COLO668 (cell line): ENCODE measurements at regions not wholly inside any gene's neighbourhood (a gene's known extent, or its start where the extent isn't known, plus 50 kb on each side); places are given as distances from the start of the nearest gene placed in this dataset.
A peak's percentile ranks its signal among the peaks of the same experiment; 100 is the strongest.
"Not testable (repeated sequence)": the region's sequence is repeated elsewhere in the genome, so short reads cannot be mapped to it uniquely, and the experiment has no call there.

Source experiments
- DNase-seq: peaks from one replicate; lab custom pipeline; 2025; ENCODE audit not compliant: unreplicated experiment; lab: John Stamatoyannopoulos, UW

DNA sequence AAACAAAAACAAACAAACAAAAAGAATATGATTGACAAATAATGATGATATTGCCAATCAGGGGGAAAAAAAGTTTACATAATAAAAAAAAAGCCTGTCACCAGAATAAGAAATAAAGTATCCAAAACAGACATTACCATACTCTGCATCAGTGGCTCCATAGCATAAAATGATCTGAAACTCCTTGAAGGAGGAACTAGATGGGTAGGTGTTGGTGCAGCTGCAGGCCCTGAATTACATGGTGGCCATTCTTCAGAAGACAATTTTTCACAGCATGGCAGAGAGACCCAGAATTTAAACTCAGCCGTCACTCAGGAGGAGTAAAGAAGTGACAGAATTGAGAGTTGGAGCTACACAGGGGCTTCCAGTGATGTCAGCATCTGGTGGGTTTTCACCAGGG, 60.2 kb downstream of the GLUL start:
- DNase-seq = no peak

DNA sequence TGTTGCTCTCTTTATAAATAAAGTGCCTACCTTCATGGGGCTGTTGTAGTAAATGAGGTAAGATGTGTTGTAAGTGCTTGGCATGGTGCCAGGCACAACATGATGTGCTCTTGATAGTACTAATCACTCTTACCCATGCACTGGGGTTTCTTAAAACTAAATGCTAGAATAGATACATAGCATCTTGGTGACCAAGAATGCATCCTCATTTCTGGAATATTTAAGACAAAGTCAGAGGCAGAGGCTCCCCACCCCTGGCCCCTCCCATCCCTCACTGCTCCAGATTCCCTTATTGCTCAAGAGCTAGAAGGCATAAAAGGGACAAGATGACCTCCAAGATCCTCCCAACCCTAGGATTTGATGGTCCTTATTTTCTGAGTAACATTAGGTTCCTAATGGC, 61.3 kb downstream of the GLUL start:
- peak; percentile 44 for DNase-seq

DNA sequence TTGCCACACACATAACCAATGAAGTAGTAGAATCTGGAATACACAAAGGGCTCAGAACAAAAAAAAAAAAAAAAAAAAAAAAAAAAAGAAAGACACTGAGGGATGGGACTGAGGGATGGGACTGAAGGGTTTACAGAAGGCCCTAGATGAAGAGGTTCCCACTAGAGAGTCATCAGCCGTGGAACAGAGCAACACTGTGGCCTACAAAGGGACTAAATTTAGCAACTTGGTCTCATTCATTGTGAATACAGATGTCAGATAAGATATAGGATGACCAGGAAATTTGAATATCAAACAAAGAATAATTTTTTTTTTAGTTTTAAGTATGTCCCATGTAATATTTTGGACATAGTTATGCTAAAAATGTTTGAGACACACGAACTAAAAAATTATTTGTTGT, 62.1 kb downstream of the GLUL start:
- no peak for DNase-seq

DNA sequence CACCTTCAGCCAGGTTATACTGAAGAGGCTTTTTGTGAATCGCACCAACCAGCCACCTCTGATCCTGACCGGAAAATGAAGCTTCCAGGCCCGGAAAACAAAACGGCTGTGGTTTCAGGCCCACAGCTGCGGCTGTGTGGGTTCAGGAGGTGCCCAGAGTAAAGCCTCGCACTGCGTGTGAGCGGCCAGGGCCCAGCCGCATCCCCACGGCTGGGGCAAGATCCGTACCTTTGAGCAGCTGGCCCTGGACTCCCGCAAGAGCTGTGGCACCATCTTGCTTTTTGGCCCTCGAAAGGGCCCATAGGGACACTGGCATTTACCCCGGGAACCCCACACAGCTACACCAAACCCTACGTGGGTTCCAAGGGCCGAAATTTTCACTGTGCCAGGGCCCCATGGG, 63.0 kb downstream of the GLUL start:
- DNase-seq = no peak

DNA sequence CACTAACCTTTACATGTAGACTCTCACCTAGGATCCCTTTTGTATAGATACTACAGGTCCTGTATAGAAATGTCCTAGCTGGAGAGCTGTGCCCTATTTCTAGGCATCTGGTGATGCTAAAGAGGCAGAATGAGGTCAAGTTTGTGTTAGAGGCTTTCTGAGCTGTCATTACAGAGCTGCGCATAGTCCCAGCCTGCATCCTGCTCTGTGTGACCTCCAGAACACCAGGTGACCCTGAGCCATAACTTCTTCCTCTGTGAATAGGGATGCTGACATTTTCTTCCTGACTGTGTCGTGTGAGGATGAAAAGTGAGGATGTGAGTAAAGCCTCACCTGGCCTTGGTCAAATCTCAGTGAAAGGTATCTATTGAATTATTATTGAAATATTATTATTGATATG, 66.3 kb downstream of the GLUL start:
- no peak for DNase-seq

DNA sequence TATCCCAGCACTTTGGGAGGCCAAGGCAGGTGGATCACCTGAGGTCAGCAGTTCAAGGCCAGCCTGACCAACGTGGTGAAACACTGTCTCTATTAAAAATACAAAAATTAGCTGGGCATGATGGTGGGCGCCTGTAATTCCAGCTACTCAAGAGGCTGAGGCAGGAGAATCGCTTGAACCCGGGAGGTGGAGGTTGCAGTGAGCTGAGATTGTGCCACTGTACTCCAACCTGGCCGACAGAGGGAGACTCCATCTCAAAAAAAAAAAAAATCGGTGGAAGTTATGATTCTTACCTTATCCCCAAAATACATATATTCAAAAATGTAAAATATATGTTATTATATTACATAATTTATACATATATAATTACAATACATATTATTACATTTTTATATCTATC, 70.1 kb downstream of the GLUL start:
- DNase-seq = not testable (repeated sequence)

DNA sequence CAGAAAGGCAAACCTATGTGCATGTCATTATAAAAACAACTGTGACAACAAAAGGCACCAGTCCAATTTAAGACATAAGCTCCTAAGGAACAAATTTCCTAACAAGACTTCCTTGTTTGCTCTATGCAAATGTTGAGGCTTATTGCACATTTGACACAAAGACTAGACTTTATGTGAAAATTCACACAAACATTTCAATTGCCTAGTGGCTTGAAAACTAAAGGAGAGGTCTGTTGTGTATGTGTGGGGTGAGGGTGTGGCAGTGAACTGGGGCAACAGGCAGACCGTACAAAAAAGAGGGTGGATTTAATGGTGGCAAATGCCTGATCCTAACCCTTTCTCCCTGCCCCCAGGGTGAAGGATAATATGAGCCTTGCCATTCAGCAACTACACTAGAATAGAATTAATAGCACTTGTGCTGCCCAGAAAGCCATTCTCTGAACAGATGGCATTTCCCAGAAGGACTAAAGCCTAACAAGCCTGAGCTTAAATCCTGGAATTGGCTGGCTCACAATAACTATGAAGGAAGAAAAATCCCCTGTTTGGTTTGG, 73.9 kb downstream of the GLUL start:
- DNase-seq = no peak

DNA sequence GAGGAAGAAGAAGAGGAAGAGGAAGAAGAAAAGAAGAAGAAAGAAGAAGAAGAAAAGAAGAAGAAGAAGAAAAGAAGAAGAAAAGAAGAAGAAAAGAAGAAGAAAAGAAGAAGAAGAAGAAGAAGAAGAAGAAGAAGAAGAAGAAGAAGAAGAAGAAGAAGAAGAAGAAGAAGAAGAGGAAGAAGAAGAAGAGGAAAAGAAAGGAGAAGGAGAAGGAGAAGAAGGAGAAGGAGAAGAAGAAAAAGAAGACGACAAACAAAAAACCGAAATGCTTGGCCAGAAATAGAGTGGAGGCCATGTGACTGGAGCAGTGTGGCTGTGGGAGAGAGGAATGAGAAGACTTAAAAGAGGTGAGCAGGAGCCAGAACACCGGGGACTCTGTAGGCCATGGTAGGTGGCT, 75.1 kb downstream of the GLUL start:
- not testable (repeated sequence) for DNase-seq

DNA sequence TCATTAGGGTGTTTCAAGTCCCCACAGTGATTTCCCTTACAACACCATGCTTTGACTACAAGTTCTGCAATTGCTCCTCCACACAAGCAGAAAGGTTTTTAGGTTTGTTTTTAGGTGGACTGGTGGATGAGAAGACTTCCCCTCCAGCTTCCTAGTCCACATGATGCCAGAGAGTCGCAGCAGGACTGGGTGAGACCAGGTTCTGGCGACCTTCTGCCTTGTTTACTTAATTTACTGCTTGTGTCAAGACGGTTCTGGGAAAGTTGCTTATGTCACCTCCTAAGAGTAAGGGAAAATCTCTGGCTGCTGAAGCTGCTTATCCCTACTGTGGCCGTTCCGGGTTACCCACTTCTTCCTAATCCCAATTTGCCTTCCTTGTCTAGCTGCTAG, 76.4 kb downstream of the GLUL start:
- no peak for DNase-seq

DNA sequence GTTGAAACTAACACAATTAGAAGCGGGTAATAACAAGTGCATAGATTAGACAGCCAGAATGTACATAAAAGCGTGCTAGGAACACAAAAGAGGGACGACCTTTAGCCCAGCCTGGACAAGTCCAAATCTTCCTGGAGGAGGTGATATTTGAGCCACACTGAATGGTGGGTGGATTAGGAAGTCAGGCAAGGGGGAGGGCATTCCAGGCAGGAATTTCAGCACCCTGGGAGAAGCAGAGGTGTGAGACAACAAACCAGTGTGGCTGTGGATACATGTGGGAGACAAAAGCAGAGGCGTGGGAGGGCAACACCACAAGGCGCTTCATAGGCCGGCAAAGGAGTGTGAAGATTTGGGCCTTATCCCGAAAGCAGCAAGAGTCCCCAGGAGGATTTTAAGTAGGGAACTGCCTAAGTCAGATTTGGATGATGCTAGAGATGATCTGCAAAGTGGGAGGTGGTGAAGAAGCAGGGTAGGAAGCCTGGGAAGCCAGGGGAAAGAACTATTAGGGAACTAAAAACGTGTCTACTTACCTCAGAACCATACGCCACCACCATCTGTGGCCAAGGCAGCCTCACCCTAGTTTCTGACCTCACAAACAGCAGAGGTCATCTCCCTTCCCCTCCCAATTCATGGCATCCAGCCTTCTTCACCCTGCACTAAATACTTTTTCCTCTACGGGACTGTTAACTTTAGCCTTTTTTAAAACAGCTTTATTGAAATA, 81.8 kb downstream of the GLUL start:
- no peak for DNase-seq

DNA sequence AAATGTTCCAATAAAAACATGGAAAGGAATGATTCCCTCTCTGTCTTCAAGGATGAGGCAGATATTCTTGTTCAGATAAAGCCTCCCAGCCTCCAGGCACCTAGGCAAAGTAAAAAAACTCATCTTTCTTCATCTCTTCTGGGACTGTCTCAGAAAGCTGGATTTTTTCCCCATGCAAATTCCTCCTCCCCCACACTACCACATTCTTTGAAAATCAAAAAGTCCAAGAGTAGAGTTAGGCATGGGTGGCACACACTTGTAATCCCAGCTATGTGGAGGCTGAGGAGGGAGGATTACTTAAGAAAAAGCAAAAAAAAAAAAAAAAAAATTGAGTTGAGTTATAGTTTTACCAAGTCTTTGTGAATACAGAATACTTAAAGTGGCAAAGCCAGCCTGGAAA, 82.8 kb downstream of the GLUL start:
- DNase-seq = no peak

DNA sequence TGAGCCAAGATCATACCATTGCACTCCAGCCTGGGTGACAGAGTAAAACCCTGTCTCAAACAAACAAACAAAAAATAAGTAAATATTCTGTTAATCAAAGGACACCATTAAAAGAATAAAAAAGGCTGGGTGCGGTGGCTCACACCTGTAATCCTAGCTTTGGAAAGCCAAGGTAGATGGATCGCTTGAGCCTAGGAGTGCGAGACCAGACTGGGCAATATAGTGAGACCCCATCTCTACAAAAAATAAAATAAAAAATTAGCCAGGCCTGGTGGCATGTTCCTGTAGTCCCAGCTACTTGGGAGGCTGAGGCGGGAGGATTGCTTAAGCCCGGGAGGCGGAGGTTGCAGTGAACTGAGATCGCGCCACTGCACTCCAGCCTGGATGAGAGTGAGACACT, 84.1 kb downstream of the GLUL start:
- not testable (repeated sequence) for DNase-seq

DNA sequence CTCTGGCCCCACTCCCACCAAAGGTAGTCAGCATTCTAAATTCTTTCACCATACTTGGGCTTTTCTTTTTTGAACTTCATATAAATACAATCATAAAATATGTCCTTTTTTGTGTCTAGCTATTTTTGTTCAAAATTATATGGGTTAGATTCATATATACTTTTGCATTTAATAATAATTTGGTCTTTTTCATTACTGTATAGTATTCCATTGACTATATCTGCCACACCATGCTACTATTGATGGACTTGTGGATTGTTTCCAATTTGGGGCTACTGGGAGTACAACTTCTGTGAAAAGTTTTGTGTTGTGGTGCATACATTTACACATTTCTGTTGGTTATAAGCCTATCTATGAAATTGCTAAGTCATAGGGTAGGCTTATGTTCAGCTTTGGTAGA, 85.7 kb downstream of the GLUL start:
- no peak for DNase-seq

DNA sequence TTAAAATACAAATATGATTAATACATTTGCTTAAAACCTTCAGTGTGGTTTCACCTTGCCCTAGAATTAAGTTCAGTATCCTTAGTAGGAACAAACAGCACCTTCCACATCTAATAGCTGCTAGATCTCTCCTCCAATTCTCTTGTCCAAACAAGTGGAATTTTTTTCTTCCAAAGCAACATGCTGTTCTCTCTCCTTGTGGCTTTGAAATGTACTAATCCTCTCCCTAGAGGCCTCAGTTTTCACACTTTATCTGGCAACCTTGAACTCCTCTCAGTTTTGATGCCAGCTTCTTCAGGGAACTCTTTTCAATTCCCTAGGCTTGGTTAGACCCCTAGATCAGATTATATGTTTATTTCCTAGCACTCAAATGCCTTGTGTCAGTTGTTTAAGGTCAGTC, 87.0 kb downstream of the GLUL start:
- no peak for DNase-seq

DNA sequence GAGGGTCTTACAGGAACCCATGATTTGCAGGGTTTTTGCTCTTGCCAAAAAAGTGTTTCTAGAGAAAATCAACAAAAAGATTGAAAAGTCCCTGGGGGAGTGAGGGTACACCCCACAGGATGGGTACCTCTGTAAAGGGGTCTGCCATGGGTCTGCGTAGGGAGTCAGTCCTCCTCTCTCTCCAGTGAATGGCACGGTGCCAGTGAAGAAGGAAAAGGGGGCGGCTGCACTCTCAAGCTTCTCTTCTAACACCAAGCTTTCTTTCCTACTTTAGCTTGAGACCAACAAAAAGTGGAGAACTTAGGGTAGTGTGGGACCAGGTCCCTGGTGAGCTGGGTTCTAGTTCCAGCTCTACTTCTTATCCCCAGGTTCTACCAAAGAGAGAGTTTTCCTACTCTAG, 87.4 kb downstream of the GLUL start:
- no peak for DNase-seq

DNA sequence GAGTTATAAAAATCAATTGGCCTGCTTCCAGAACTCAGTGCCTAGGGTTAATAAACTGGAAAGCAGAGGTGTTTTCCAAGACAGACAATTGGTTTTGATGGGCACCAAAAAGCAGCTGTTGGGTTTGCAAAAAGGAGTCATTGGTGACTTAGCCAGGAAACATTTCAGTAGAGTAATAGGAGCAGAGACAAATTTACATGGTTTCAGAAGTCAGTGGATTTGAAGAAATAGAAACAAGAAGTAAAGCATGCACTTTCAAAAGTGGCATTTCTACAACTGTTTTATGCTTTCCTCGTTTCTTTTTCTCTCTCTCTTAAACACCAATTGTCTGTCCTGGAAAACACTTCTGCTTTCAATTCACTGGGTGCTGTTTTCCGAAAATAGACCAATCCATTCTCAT, 87.8 kb downstream of the GLUL start:
- no peak for DNase-seq

DNA sequence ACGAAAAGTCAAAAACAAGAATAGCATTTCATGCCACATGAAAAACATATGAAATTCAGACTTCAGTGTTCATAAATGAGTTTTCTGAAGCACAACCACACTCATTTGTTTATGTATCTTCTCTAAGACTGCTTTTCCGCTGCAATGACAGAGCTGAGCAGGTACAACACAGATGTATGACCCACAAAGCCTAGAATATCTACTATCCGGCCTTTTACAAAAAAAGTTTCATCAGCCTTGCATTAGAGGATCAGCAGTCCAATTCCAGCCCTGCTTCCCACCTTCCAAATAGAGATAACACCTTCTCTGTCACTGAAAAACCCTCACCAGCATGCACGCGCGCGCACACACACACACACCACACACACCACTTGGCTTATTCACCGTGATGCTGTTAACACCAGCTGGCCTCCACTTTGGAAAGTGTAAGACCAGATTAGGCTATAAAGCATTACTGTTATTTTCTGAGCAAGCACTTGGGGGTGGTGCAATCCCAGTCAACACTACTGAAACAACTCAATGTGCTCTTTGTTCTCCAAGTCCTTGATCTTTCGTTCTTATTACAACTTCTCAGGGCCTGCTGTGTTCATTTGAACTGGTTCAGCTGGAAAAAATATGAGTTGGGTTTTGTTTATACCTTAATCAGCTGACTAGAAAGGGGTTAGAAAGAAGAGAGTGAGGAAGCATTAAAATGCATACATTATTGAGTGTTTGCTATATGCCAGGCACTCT, 90.0 kb downstream of the GLUL start:
- DNase-seq = peak; percentile 38

DNA sequence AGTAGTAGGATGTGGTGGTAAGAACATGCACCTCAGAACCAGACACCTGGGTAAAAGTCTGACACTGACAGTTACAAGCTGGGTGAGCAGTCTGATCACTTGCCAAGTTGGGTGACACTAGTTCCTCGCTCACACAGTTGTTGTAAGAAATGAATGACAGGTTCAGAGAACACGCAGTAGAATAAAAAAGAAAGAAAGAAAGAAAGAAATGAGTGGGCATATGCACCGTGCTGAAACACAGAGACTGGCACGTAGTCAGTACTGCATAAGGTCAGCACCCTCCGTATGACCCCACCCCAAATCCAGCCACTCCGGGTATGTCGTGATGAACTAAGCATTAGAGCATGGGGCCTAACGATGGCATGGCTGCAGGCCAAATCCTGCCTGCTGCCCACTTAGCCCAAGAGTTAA, 90.6 kb downstream of the GLUL start:
- DNase-seq = no peak

DNA sequence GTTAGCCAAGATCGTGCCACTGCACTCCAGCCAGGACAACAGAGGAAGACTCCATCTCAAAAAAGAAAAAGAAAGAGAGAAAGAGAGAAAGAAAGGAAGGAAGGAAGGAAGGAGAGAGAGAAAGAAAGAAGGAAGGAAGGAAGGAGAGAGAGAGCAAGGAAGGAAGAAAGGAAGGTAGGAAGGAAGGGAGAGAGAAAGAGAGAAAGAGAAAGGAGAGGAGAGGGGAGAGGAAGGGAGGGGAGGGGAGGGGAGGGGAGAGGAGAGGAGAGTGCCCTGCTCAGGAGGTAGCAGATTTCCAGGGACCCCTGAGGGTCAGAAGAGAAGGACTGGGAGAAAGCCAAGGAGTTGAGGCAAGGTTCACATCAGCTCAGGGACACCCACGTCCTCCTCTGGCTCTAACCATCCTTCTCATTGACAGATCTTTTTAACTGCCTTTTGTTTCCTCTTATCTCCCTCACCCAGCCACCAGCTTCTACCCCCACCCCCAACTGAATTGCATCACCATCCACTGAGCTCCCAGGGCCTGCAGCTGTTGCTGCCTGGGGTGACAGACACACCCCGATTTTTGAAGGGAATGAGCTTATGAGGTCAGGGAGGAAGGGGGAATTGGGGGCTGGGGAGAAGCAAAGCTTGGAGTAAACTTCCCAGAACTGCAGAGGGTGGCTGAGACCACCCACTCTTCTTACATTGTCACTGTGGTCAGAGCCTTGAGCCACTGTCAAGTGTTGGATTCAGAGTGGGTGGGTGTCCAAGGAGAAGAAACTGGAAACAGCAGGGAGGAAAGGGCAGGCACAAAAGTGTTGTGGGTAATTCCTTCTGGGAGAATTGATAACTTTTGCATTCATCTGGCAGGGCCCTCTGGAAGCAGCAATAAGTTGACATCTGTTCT, 91.6 kb downstream of the GLUL start:
- peak; percentile 85 for DNase-seq

DNA sequence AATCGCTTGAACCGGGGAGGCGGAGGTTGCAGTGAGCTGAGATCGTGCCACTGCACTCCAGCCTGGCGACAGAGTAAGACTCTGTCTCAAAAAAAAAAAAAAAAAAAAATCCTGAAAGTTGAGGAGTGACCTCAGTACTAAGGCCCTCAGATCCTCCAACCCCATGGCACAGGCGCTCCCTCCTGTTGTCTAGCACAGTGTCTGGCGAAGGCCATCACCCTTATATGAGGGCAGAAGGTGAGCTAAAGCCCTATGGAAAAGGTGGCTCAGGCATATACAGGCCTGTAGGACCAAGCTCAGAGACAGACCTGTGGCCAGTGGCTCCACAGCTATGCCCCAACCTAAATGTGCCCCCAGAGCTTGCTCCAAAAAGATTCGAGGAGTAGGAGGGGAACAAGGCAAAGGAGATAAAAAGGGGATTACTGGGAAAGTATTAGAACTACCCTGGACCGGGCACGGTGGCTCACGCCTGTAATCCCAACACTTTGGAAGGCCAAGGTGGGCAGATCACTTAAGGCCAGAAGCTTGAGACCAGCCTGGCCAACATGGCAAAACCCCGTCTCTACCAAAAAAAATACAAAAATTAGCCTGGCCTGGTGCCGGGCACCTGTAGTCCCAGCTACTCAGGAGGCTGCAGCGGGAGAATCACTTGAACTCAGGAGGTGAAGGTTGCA, 92.4 kb downstream of the GLUL start:
- DNase-seq = not testable (repeated sequence)

DNA sequence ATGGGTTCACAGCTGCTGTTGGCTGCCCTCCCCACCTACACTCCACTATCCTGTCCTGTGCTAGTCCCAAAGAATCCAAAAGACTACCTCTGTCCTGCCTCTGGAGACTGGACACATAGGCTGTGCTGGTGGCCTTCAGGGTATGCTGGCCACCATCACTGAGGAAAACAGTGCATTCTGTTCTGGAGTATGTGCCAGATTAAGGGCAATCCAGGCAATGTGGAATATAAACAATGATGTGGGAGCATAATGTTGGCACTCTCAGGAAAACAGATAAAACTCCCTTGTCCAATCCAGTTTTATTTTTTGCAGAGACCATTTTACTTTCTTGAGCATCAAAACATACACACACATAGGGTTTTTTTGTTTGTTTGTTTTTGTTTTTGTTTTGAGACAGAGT, 94.3 kb downstream of the GLUL start:
- DNase-seq = no peak
